HCT116 (cell line): ENCODE measurements at regions not wholly inside any gene's neighbourhood (a gene's known extent, or its start where the extent isn't known, plus 50 kb on each side); places are given as distances from the start of the nearest gene placed in this dataset.

Experiments
- ATAC-seq: fragments of 200-7000 bp; cut with Tn5 transposase; 2 replicates; pipeline ENCODE4 v1.9.1; 2020; ENCODE audit warnings: mild to moderate bottlenecking, moderate library complexity
- BruUV-seq: library from RNA; stranded (reverse); fragments of 400-500 nt; replicated peaks from 2 replicates; lab custom pipeline; 2021; lab: Mats Ljungman, UMichigan
- CTCF ChIA-PET: fragments of 300-600 bp; sonication (Branson Sonifier 250); formaldehyde crosslinking; loops from one replicate; lab custom pipeline; 2021; ENCODE audit warnings: antibody characterized with exemption; lab: Charles Lee
- POLR2A ChIA-PET: fragments of 300-600, 350-600 bp; sonication (Branson Sonifier 250); formaldehyde crosslinking; loops from one replicate; lab custom pipeline; 2021; ENCODE audit warnings: antibody characterized with exemption; lab: Charles Lee
- RAD21 ChIA-PET, 2 experiments: fragments of 300-600 bp; sonication (Branson Sonifier 250); formaldehyde crosslinking; loops; one replicate each; lab custom pipeline; 2023; ENCODE audit warnings: low total read pairs in 2 of 2; ENCODE audit not compliant: uncharacterized antibody in 2 of 2, unreplicated experiment in 2 of 2, low non-redundant PET in 1 of 2; lab: Charles Lee
- DNase-seq: peaks from one replicate; pipeline ENCODE4 v3.0.0-alpha.2; 2010; ENCODE audit warnings: low read depth, low spot score
- H2AFZ ChIP-seq: fragments of 200-600 bp; shearing (Covaris generic), sonication (generic); 2 replicates; pipeline ENCODE4 v1.6.1; 2017; ENCODE audit warnings: low read depth, mixed run types, mixed read lengths, antibody characterized with exemption, low read length; ENCODE audit not compliant: poor library complexity, severe bottlenecking
- H3K27ac ChIP-seq: 2 replicates; pipeline ENCODE4 v1.5.1; 2012; ENCODE audit warnings: low read depth, low read length
- H3K27me3 ChIP-seq: fragments of 200-600 bp; sonication (generic); 2 replicates; pipeline ENCODE4 v1.6.1; 2016; ENCODE audit warnings: mixed run types, low read length, mixed read lengths; ENCODE audit not compliant: insufficient read depth
- H3K36me3 ChIP-seq, 2 experiments: fragments of 200-500 bp in 1 of 2; fragments of 200-600 bp in 1 of 2; sonication (Bioruptor generic) in 1 of 2; sonication (generic) in 1 of 2; 2 replicates each; pipeline versions ENCODE4 v1.5.1 to v1.6.1; 2014 to 2016; ENCODE audit warnings: low read length in 2 of 2, inconsistent platforms in 1 of 2, mixed read lengths in 1 of 2, mixed run types in 1 of 2; ENCODE audit not compliant: insufficient read depth in 2 of 2, control insufficient read depth in 1 of 2
- H3K4me1 ChIP-seq, 2 experiments: fragments of 200-600 bp in 1 of 2; sonication (generic) in 1 of 2; 2 replicates each; pipeline versions ENCODE4 v1.5.1 to v1.6.1; 2012 to 2017; ENCODE audit warnings: low read length in 2 of 2, inconsistent platforms in 1 of 2, mild to moderate bottlenecking in 1 of 2, mixed read lengths in 1 of 2, mixed run types in 1 of 2, moderate library complexity in 1 of 2; ENCODE audit not compliant: insufficient read depth in 2 of 2, control insufficient read depth in 1 of 2
- H3K4me2 ChIP-seq: fragments of 200-600 bp; sonication (generic); 2 replicates; pipeline ENCODE4 v1.6.1; 2017; ENCODE audit warnings: mixed run types, low read length, mixed read lengths
- H3K4me3 ChIP-seq, 2 experiments: fragments of 200-600 bp in 1 of 2; sonication (generic) in 1 of 2; replicated peaks in 1 of 2; 2 replicates each; pipeline ENCODE4 v1.5.1; 2011 to 2016; ENCODE audit warnings: low read length in 2 of 2, control low read depth in 1 of 2, low read depth in 1 of 2, mild to moderate bottlenecking in 1 of 2, mixed read lengths in 1 of 2, mixed run types in 1 of 2
- H3K79me2 ChIP-seq: fragments of 200-600 bp; sonication (generic); 2 replicates; pipeline ENCODE4 v1.6.1; 2017; ENCODE audit warnings: mild to moderate bottlenecking, mixed run types, low read length, moderate library complexity, mixed read lengths; ENCODE audit not compliant: insufficient read depth
- H3K9ac ChIP-seq: fragments of 200-600 bp; sonication (generic); 2 replicates; pipeline ENCODE4 v1.6.1; 2016; ENCODE audit warnings: low read length, mixed read lengths
- H3K9me2 ChIP-seq: fragments of 200-600 bp; sonication (generic), shearing (Covaris generic); 2 replicates; pipeline ENCODE4 v1.6.1; 2017; ENCODE audit warnings: mixed run types, mild to moderate bottlenecking, moderate library complexity; ENCODE audit not compliant: insufficient read depth
- H3K9me3 ChIP-seq, 2 experiments: fragments of 200-500 bp in 1 of 2; fragments of 200-600 bp in 1 of 2; sonication (Bioruptor generic) in 1 of 2; sonication (generic) in 1 of 2; 2 replicates each; pipeline ENCODE4 v1.6.1; 2014 to 2017; ENCODE audit warnings: low read length in 2 of 2, mixed read lengths in 2 of 2, inconsistent platforms in 1 of 2, low read depth in 1 of 2, mild to moderate bottlenecking in 1 of 2, mixed run types in 1 of 2, moderate library complexity in 1 of 2; ENCODE audit not compliant: control insufficient read depth in 1 of 2, insufficient read depth in 1 of 2
- H4K20me1 ChIP-seq: fragments of 200-600 bp; sonication (generic), shearing (Covaris generic); 2 replicates; pipeline ENCODE4 v1.6.1; 2017; ENCODE audit warnings: mixed run types, mild to moderate bottlenecking, moderate library complexity; ENCODE audit not compliant: insufficient read depth
- FOSL1 ChIP-seq: IDR thresholded peaks from 2 replicates; pipeline ENCODE4 v1.6.1; 2012; ENCODE audit warnings: low read depth
- JUND ChIP-seq: IDR thresholded peaks from 2 replicates; pipeline ENCODE4 v1.6.1; 2012
- POLR2A ChIP-seq: IDR thresholded peaks from 2 replicates; pipeline ENCODE4 v1.7.0; 2011; ENCODE audit warnings: borderline replicate concordance; ENCODE audit not compliant: insufficient read depth, insufficient read length; ENCODE audit errors: extremely low read depth
- RAD21 ChIP-seq: IDR thresholded peaks from 2 replicates; pipeline ENCODE4 v1.6.1; 2012; ENCODE audit warnings: low read depth, mild to moderate bottlenecking
- SIN3A ChIP-seq: IDR thresholded peaks from 2 replicates; pipeline ENCODE4 v1.6.1; 2012; ENCODE audit warnings: low read depth
- SRF ChIP-seq: IDR thresholded peaks from 2 replicates; pipeline ENCODE4 v1.6.1; 2012; ENCODE audit warnings: low read depth
- TCF7L2 ChIP-seq: IDR thresholded peaks from 2 replicates; pipeline ENCODE4 v1.7.0; 2011; ENCODE audit warnings: borderline replicate concordance, inconsistent platforms; ENCODE audit not compliant: insufficient read depth, insufficient read length; ENCODE audit errors: extremely low read depth
- YY1 ChIP-seq: IDR thresholded peaks from 2 replicates; pipeline ENCODE4 v1.6.1; 2011; ENCODE audit warnings: low read length, low read depth, moderate library complexity, mild to moderate bottlenecking; ENCODE audit not compliant: insufficient replicate concordance; ENCODE audit errors: extremely low read depth
- intact Hi-C: fragments of 100-400 bp; cut with micrococcal nuclease; formaldehyde crosslinking; loops from 2 replicates; pipeline ENCODE4 v1.10.0; 2022
- TF ChIP-seq, protein P1 (sequence below), 3 experiments: fragments of 200-600 bp in 1 of 3; sonication (generic) in 1 of 3; IDR thresholded peaks in 2 of 3; conservative IDR thresholded peaks in 1 of 3; 2 replicates each; pipeline ENCODE4 v1.5.1; 2012 to 2017; ENCODE audit warnings: low read depth in 2 of 3, low read length in 2 of 3, antibody characterized with exemption in 1 of 3, borderline replicate concordance in 1 of 3, control low read depth in 1 of 3, mild to moderate bottlenecking in 1 of 3, mixed read lengths in 1 of 3, mixed run types in 1 of 3, moderate library complexity in 1 of 3; ENCODE audit not compliant: insufficient read depth in 1 of 3
- TF ChIP-seq, protein P2 (sequence below): IDR thresholded peaks from 2 replicates; pipeline ENCODE4 v1.6.1; 2012

GRCh38 chr3:118480101-118480860, 554.4 kb downstream of the IGSF11 start:
- CTCF ChIA-PET, result no interaction called here
- TF ChIP-seq, protein P1, sequence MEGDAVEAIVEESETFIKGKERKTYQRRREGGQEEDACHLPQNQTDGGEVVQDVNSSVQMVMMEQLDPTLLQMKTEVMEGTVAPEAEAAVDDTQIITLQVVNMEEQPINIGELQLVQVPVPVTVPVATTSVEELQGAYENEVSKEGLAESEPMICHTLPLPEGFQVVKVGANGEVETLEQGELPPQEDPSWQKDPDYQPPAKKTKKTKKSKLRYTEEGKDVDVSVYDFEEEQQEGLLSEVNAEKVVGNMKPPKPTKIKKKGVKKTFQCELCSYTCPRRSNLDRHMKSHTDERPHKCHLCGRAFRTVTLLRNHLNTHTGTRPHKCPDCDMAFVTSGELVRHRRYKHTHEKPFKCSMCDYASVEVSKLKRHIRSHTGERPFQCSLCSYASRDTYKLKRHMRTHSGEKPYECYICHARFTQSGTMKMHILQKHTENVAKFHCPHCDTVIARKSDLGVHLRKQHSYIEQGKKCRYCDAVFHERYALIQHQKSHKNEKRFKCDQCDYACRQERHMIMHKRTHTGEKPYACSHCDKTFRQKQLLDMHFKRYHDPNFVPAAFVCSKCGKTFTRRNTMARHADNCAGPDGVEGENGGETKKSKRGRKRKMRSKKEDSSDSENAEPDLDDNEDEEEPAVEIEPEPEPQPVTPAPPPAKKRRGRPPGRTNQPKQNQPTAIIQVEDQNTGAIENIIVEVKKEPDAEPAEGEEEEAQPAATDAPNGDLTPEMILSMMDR (IDR thresholded peaks at IDR 0.05 in 2 of 3, conservative IDR thresholded peaks at IDR 0.05 in 1 of 3; ENCODE audit: borderline replicate concordance in 1 of 3, insufficient read depth in 1 of 3, low read depth in 2 of 3, low read length in 2 of 3), result no peak
- no peak for TF ChIP-seq SRF
- H3K4me2 ChIP-seq, result no peak overlapping the region
- ATAC-seq (no peak), DNase-seq (no peak)
- no peaks in the 10 kb centered on the region for H4K20me1 ChIP-seq
- no peaks in the 10 kb centered on the region for H3K9me3 ChIP-seq
- H3K36me3 ChIP-seq, result no peaks in the 10 kb centered on the region
- no peak overlapping the region for H3K27ac ChIP-seq
- RAD21 ChIA-PET, result no interaction called here
- H3K27me3 ChIP-seq, result no peaks in the 10 kb centered on the region
- no peak overlapping the region for H3K4me3 ChIP-seq
- no TSS peak for BruUV-seq
- POLR2A ChIA-PET, result no interaction called here
- peaks cover 0 to 15% of the 10 kb centered on the region in 2 experiments; a peak in 1 of 4 replicates for H3K4me1 ChIP-seq
- no peak overlapping the region for H2AFZ ChIP-seq
- no peak overlapping the region for H3K9ac ChIP-seq
- intact Hi-C loops, result no loop called here
- H3K79me2 ChIP-seq, result no peaks in the 10 kb centered on the region
- H3K9me2 ChIP-seq, result no peaks in the 10 kb centered on the region; the same call in 1 of the 2 replicates

DNA sequence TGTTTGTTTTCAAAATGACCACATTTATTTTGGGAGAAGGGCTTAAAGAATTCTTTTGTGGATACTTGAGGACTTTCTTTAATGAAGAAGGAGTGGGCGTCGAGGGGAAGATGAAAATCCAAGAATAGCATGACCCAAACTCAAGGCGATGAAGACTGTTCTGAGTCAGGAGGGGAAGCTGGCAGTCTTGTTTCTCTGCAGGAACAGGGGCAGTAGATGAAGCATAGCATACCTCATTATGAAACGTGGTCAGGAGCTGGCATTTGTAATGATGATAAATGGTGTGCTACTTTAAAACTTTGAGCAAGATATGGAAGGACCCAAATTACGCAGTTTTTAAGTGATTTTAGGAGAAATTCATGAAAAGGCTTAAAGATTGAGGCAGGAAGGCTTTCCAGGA, 549.0 kb downstream of the IGSF11 start:
- Histone ChIP-seq H3K9me3 (no peaks in the 10 kb centered on the region), H3K79me2 (no peaks in the 10 kb centered on the region), H3K4me2 (no peak overlapping the region), H3K4me3 (no peak overlapping the region), H3K36me3 (no peaks in the 10 kb centered on the region), H3K27me3 (no peaks in the 10 kb centered on the region), H2AFZ (no peak overlapping the region), H3K9ac (no peak overlapping the region), H4K20me1 (no peaks in the 10 kb centered on the region), H3K4me1 (no peaks in the 10 kb centered on the region), H3K27ac (no peak overlapping the region), H3K9me2 (no peaks in the 10 kb centered on the region; the same call in 1 of the 2 replicates)
- DNase-seq (no peak), ATAC-seq (no peak)
- RAD21 ChIA-PET, result no interaction called here
- no TSS peak for BruUV-seq
- intact Hi-C loops, result no loop called here
- POLR2A ChIA-PET, result no interaction called here
- TF ChIP-seq, protein P2, sequence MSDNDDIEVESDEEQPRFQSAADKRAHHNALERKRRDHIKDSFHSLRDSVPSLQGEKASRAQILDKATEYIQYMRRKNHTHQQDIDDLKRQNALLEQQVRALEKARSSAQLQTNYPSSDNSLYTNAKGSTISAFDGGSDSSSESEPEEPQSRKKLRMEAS, result no peak
- TF ChIP-seq YY1 (no peak), POLR2A (no peak), FOSL1 (no peak), SIN3A (no peak), RAD21 (no peak), TCF7L2 (no peak), JUND (no peak)
- TF ChIP-seq, protein P1 (IDR thresholded peaks at IDR 0.05 in 2 of 3, conservative IDR thresholded peaks at IDR 0.05 in 1 of 3; ENCODE audit: borderline replicate concordance in 1 of 3, insufficient read depth in 1 of 3, low read depth in 2 of 3, low read length in 2 of 3), result no peak
- CTCF ChIA-PET, result no interaction called here
